ENCODE measurements at regions not wholly inside any gene's neighbourhood (a gene's known extent, or its start where the extent isn't known, plus 50 kb on each side); places are given as distances from the start of the nearest gene placed in this dataset.

- no peak for TF ChIP-seq CTCF (tag by site-specific recombination; IDR thresholded peaks at IDR 0.05)
- no peak for TF ChIP-seq ZNF23 (tag by site-specific recombination; IDR thresholded peaks at IDR 0.05; ENCODE audit: borderline replicate concordance)
- TF ChIP-seq OVOL3 (tag by site-specific recombination; IDR thresholded peaks at IDR 0.05): no peak
- TF ChIP-seq KLF1 (tag by site-specific recombination; IDR thresholded peaks at IDR 0.05): no peak
- no peak for TF ChIP-seq ZNF701 (tag by site-specific recombination; IDR thresholded peaks at IDR 0.05)
- TF ChIP-seq MYNN (tag by site-specific recombination; IDR thresholded peaks at IDR 0.05; ENCODE audit: borderline replicate concordance): no peak
- TF ChIP-seq ZNF76 (tag by site-specific recombination; IDR thresholded peaks at IDR 0.05; ENCODE audit: borderline replicate concordance, low read depth): no peak
- no peak for TF ChIP-seq ZFHX2 (tag by site-specific recombination; conservative IDR thresholded peaks at IDR 0.05)
- TF ChIP-seq KLF8 (tag by site-specific recombination; IDR thresholded peaks at IDR 0.05): no peak
- TF ChIP-seq ZSCAN30 (tag by site-specific recombination; IDR thresholded peaks at IDR 0.05): no peak
Observed at GRCh38 chr2:176614049-176614448, 344.8 kb downstream of the MTX2 start.
